PFSK-1 (cell line): ENCODE measurements at regions not wholly inside any gene's neighbourhood (a gene's known extent, or its start where the extent isn't known, plus 50 kb on each side); places are given as distances from the start of the nearest gene placed in this dataset.

Experiments
- POLR2AphosphoS5 ChIP-seq: IDR thresholded peaks from 2 replicates; pipeline ENCODE4 v1.6.1; 2012; ENCODE audit warnings: low read depth, mild to moderate bottlenecking, control low read depth, low read length, moderate library complexity
- TF ChIP-seq, protein P1 (sequence below), 2 experiments: IDR thresholded peaks; 2 replicates each; pipeline versions ENCODE4 v1.6.1 to v1.8.0; 2011 to 2012; ENCODE audit warnings: low read depth in 2 of 2, low read length in 2 of 2, control low read depth in 1 of 2, inconsistent platforms in 1 of 2, mild to moderate bottlenecking in 1 of 2, moderate library complexity in 1 of 2; ENCODE audit not compliant: insufficient read depth in 1 of 2

DNA sequence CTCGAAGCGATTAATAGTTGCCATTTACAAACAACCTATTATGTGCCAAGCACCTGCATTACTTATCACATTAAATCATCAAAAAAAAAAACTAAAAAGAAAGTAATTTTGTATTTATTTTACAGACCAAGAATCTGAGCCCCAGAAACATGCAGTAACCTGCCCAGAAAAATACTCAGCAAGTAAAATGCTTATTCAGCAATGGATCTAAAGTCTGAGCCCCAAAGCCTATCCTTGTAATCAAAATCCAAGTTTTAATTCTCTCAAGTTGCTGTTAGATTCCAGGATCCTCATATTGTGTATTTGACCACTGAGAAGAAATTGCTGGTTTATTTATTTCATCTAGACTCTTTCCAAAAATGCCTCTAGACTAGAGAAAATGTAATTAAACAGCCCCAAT lies 783.3 kb upstream of the API5 start:
- no peak for TF ChIP-seq POLR2AphosphoS5
- TF ChIP-seq, protein P1, sequence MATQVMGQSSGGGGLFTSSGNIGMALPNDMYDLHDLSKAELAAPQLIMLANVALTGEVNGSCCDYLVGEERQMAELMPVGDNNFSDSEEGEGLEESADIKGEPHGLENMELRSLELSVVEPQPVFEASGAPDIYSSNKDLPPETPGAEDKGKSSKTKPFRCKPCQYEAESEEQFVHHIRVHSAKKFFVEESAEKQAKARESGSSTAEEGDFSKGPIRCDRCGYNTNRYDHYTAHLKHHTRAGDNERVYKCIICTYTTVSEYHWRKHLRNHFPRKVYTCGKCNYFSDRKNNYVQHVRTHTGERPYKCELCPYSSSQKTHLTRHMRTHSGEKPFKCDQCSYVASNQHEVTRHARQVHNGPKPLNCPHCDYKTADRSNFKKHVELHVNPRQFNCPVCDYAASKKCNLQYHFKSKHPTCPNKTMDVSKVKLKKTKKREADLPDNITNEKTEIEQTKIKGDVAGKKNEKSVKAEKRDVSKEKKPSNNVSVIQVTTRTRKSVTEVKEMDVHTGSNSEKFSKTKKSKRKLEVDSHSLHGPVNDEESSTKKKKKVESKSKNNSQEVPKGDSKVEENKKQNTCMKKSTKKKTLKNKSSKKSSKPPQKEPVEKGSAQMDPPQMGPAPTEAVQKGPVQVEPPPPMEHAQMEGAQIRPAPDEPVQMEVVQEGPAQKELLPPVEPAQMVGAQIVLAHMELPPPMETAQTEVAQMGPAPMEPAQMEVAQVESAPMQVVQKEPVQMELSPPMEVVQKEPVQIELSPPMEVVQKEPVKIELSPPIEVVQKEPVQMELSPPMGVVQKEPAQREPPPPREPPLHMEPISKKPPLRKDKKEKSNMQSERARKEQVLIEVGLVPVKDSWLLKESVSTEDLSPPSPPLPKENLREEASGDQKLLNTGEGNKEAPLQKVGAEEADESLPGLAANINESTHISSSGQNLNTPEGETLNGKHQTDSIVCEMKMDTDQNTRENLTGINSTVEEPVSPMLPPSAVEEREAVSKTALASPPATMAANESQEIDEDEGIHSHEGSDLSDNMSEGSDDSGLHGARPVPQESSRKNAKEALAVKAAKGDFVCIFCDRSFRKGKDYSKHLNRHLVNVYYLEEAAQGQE (IDR thresholded peaks at IDR 0.05; ENCODE audit: insufficient read depth in 1 of 2, low read depth in 2 of 2, low read length in 2 of 2): no peak
